GM12864 (cell line): ENCODE measurements at regions not wholly inside any gene's neighbourhood (a gene's known extent, or its start where the extent isn't known, plus 50 kb on each side); places are given as distances from the start of the nearest gene placed in this dataset.

Source experiments
- DNase-seq: peaks from one replicate; pipeline ENCODE4 v3.0.0-alpha.2; 2011; ENCODE audit warnings: low read depth
- H3K4me3 ChIP-seq: 2 replicates; pipeline ENCODE4 v1.5.1; 2011; ENCODE audit warnings: mild to moderate bottlenecking, low read depth, low read length, control low read depth
- TF ChIP-seq, protein P1 (sequence below): IDR thresholded peaks from 2 replicates; pipeline ENCODE4 v1.5.1; 2011; ENCODE audit warnings: low read depth, mild to moderate bottlenecking, moderate library complexity, low read length, control low read depth, inconsistent platforms; ENCODE audit errors: missing control alignments

- no peak overlapping the region for H3K4me3 ChIP-seq
- DNase-seq, result no peak
- TF ChIP-seq, protein P1, sequence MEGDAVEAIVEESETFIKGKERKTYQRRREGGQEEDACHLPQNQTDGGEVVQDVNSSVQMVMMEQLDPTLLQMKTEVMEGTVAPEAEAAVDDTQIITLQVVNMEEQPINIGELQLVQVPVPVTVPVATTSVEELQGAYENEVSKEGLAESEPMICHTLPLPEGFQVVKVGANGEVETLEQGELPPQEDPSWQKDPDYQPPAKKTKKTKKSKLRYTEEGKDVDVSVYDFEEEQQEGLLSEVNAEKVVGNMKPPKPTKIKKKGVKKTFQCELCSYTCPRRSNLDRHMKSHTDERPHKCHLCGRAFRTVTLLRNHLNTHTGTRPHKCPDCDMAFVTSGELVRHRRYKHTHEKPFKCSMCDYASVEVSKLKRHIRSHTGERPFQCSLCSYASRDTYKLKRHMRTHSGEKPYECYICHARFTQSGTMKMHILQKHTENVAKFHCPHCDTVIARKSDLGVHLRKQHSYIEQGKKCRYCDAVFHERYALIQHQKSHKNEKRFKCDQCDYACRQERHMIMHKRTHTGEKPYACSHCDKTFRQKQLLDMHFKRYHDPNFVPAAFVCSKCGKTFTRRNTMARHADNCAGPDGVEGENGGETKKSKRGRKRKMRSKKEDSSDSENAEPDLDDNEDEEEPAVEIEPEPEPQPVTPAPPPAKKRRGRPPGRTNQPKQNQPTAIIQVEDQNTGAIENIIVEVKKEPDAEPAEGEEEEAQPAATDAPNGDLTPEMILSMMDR, result no peak
Observed at GRCh38 chr3:20576228-20576627, 390.2 kb upstream of the SGO1 start.

DNA sequence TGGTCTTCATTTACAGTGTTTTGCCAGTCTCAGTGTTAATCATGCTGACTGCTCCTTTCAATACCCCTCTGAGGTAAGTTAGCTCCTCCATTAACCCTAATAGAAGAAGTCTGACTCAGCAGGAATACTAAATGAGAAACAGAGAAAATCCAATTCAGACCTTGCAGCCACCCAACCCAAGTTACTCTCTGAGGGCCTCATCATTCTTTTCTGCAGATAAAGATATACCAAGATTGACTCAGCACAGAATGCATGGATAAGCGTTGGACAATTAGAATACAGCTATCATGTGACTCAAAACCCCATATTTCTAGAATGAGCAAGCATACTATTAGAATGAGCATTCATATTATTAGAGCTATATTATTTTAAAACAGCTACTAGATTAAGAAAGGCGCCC, 389.1 kb upstream of the SGO1 start:
- TF ChIP-seq, protein P1, result no peak
- DNase-seq, result no peak
- no peak overlapping the region for H3K4me3 ChIP-seq

DNA sequence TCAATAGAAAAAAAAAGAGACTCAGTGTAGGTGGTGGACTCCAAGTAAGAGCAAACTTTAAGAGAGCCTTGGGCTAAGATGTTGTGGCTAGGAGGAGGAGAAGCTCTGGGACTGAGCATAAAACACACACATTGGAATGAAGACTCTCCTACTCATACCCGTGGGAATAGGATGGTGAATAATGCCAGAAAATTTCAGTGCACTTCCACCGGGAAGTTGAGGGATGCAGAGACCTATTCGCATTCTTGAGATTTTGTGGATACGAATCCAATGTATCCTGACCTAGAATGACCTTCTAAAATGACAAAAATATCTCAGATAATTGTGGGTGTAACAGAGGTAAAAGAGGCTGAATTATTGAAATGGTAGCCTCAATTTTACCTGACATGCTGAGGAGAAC, 388.7 kb upstream of the SGO1 start:
- H3K4me3 ChIP-seq, result no peak overlapping the region
- TF ChIP-seq, protein P1, result no peak
- DNase-seq, result no peak

- no peak overlapping the region for H3K4me3 ChIP-seq
- no peak for DNase-seq
- TF ChIP-seq, protein P1, result no peak
Observed at GRCh38 chr3:20573175-20573574, 387.2 kb upstream of the SGO1 start.

GRCh38 chr3:20572473-20572872, 386.5 kb upstream of the SGO1 start:
- no peak overlapping the region for H3K4me3 ChIP-seq
- DNase-seq, result no peak
- TF ChIP-seq, protein P1, result no peak

GRCh38 chr3:20569310-20569709, 383.3 kb upstream of the SGO1 start:
- H3K4me3 ChIP-seq, result no peak overlapping the region
- DNase-seq, result no peak
- TF ChIP-seq, protein P1, result no peak

GRCh38 chr3:20564966-20565365, 379.0 kb upstream of the SGO1 start:
- no peak for DNase-seq
- TF ChIP-seq, protein P1, result no peak
- H3K4me3 ChIP-seq, result no peak overlapping the region
